Right lobe of liver (tissue), 6 donors: ENCODE measurements at regions not wholly inside any gene's neighbourhood (a gene's known extent, or its start where the extent isn't known, plus 50 kb on each side); places are given as distances from the start of the nearest gene placed in this dataset.

ENCODE experiments used
- ATAC-seq, 4 donors: fragments of 200-7000 bp; cut with Tn5 transposase; one replicate each; pipeline ENCODE4 v1.9.1; 2020; ENCODE audit warnings: mild to moderate bottlenecking in 4 of 4, moderate library complexity in 4 of 4
- DNase-seq, 3 donors: peaks; one replicate each; pipeline ENCODE4 v3.0.0-alpha.2; 2020
- H3K27ac ChIP-seq, 3 donors: fragments of 200-600 bp; one replicate each; pipeline ENCODE4 v1.8.0; 2022
- H3K27me3 ChIP-seq, 2 donors: fragments of 200-600 bp; one replicate each; pipeline ENCODE4 v1.8.0; 2022
- H3K36me3 ChIP-seq, 4 donors: fragments of 200-600 bp; sonication (generic) in 1 of 4; one replicate each; pipeline versions ENCODE4 v1.5.1 to v1.8.0; 2017 to 2022; ENCODE audit warnings: control low read depth in 1 of 4
- H3K4me1 ChIP-seq, 4 donors: fragments of 200-600 bp; sonication (generic) in 1 of 4; one replicate each; pipeline versions ENCODE4 v1.5.1 to v1.8.0; 2017 to 2022; ENCODE audit warnings: control low read depth in 1 of 4
- H3K4me3 ChIP-seq, 3 donors: fragments of 200-600 bp; one replicate each; pipeline ENCODE4 v1.8.0; 2022
- H3K9me3 ChIP-seq, 4 donors: fragments of 200-600 bp; sonication (generic) in 1 of 4; one replicate each; pipeline versions ENCODE4 v1.5.1 to v1.8.0; 2017 to 2022; ENCODE audit warnings: control low read depth in 1 of 4
- POLR2A ChIP-seq: fragments of 450-650 bp; IDR thresholded peaks from one replicate; pipeline ENCODE4 v1.6.1; 2017; ENCODE audit warnings: antibody characterized with exemption, mild to moderate bottlenecking
- WGBS: methylation state at CpG from one replicate; pipeline ENCODE4 v1.1.6; 2018; ENCODE audit warnings: low coverage, low lambda C conversion rate; ENCODE audit not compliant: insufficient coverage; ENCODE audit errors: missing lambda C conversion rate; 5-methylcytosine and 5-hydroxymethylcytosine counted together
- intact Hi-C, 2 donors: fragments of 100-400 bp; cut with DNase I; formaldehyde crosslinking; loops; one replicate each; pipeline versions ENCODE4 v1.11.2 to v1.14.1; 2022
- TF ChIP-seq, protein P1 (sequence below), 4 donors: fragments of 200-600 bp in 3 of 4; fragments of 450-650 bp in 1 of 4; IDR thresholded peaks; one replicate each; pipeline versions ENCODE4 v1.5.1 to v1.8.0; 2016 to 2022; ENCODE audit warnings: antibody characterized with exemption in 4 of 4, mild to moderate bottlenecking in 2 of 4
- donor health status: DM: no; HTN: yes; CAD: no.
- donor health status: DM: no; HTN: no; CAD: no.
- donor health status: DM: no; HTN: no; CAD: no.
- donor health status: DM: no; HTN: yes; CAD: no.
- donor health status: DM: no; HTN: yes; CAD: no.

DNA sequence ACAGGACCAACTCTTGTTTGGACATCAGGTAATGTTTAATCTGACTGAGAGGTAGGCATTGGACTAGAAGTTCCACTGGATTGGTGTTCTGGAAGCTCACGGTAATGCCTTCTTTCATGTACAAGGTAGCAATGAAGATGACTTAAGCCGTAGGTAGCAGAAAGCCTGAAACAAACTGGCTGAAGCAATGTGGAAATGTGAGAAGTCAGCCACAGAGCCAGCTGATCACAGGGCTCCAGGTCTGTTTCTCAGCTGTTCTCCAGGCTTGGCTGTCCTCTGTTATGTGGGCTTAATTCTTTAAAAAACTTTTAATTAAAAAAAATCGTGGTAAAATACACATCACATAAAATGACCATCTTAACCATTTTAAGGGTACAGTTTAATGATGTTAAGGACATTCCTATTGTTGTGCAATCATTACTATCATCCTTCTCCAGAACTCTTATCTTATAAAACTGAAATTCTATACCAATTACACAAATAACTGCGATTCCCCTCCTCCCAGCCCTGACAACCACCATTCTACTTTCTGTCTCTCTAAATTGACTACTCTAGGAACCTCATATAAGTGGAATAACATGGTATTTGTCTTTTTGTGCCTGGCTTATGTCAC, 101.4 kb upstream of the ZNF32 start:
- 41% methylated on average over 4 of the region's 4 CpGs for WGBS
- H3K36me3 ChIP-seq = no peaks in the 10 kb centered on the region
- ATAC-seq (no peak), DNase-seq (no peak)
- H3K4me3 ChIP-seq = no peak overlapping the region
- no peak overlapping the region for H3K27ac ChIP-seq
- TF ChIP-seq, protein P1, sequence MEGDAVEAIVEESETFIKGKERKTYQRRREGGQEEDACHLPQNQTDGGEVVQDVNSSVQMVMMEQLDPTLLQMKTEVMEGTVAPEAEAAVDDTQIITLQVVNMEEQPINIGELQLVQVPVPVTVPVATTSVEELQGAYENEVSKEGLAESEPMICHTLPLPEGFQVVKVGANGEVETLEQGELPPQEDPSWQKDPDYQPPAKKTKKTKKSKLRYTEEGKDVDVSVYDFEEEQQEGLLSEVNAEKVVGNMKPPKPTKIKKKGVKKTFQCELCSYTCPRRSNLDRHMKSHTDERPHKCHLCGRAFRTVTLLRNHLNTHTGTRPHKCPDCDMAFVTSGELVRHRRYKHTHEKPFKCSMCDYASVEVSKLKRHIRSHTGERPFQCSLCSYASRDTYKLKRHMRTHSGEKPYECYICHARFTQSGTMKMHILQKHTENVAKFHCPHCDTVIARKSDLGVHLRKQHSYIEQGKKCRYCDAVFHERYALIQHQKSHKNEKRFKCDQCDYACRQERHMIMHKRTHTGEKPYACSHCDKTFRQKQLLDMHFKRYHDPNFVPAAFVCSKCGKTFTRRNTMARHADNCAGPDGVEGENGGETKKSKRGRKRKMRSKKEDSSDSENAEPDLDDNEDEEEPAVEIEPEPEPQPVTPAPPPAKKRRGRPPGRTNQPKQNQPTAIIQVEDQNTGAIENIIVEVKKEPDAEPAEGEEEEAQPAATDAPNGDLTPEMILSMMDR (IDR thresholded peaks at IDR 0.05) = no peak
- intact Hi-C loops = no loop called here
- no peaks in the 10 kb centered on the region for H3K4me1 ChIP-seq
- no peaks in the 10 kb centered on the region for H3K27me3 ChIP-seq
- no peaks in the 10 kb centered on the region for H3K9me3 ChIP-seq

GRCh38 chr10:43749145-43749576, 100.5 kb upstream of the ZNF32 start:
- 67% methylated on average over 13 of the region's 13 CpGs for WGBS

DNA sequence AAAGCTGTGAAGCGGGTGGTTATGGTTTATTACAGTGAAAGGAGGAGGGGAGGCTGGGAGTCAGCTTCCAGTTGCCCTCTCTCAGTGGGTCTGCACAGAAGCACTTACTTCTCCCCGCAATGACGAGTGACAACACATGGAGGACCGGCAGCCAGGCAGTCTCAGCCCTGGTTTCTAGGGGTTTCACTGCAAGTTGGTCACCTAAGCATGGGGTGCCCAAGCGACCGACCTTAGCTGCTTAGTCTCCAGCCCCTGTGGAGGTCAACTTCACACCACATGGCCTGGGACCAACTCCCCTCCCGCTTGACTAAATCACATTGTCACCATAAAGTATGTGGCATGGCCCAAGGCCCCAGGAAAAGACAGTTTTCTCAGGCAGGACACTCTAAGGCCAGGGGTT, 99.9 kb upstream of the ZNF32 start:
- intact Hi-C loops = no loop called here
- H3K27ac ChIP-seq = no peak overlapping the region
- H3K4me1 ChIP-seq = no peaks in the 10 kb centered on the region
- no peak overlapping the region for H3K4me3 ChIP-seq
- 68% methylated on average over 3 of the region's 7 CpGs for WGBS
- TF ChIP-seq POLR2A = no peak
- TF ChIP-seq, protein P1 (IDR thresholded peaks at IDR 0.05) = no peak
- ATAC-seq = no peak
- no peaks in the 10 kb centered on the region for H3K9me3 ChIP-seq
- no peak for DNase-seq
- no peaks in the 10 kb centered on the region for H3K27me3 ChIP-seq
- no peaks in the 10 kb centered on the region for H3K36me3 ChIP-seq

More at GRCh38 chr10:43749145-43749576, 100.5 kb upstream of the ZNF32 start:
- Histone ChIP-seq H3K36me3 (no peaks in the 10 kb centered on the region), H3K27me3 (no peaks in the 10 kb centered on the region), H3K4me1 (no peaks in the 10 kb centered on the region), H3K9me3 (no peaks in the 10 kb centered on the region), H3K27ac (no peak overlapping the region), H3K4me3 (no peak overlapping the region)
- intact Hi-C loops = no loop called here
- ATAC-seq (no peak), DNase-seq (no peak)
- TF ChIP-seq, protein P1 (IDR thresholded peaks at IDR 0.05) = no peak
- no peak for TF ChIP-seq POLR2A

GRCh38 chr10:43746906-43747305, 98.2 kb upstream of the ZNF32 start:
- WGBS = 67% methylated on average over 1 of the region's 1 CpG
- DNase-seq = no peak
- ATAC-seq = no peak
- Histone ChIP-seq H3K4me1 (no peaks in the 10 kb centered on the region), H3K27me3 (no peaks in the 10 kb centered on the region), H3K27ac (no peak overlapping the region), H3K4me3 (no peak overlapping the region), H3K9me3 (no peaks in the 10 kb centered on the region), H3K36me3 (no peaks in the 10 kb centered on the region)
- intact Hi-C loops = no loop called here
- TF ChIP-seq, protein P1 (IDR thresholded peaks at IDR 0.05) = no peak
- TF ChIP-seq POLR2A = no peak

GRCh38 chr10:43739161-43739560, 90.5 kb upstream of the ZNF32 start:
- no peaks in the 10 kb centered on the region for H3K27me3 ChIP-seq
- TF ChIP-seq, protein P1 (IDR thresholded peaks at IDR 0.05) = no peak
- TF ChIP-seq POLR2A = no peak
- ATAC-seq = no peak
- DNase-seq = no peak
- H3K4me3 ChIP-seq = no peak overlapping the region
- no peak overlapping the region for H3K27ac ChIP-seq
- intact Hi-C loops = no loop called here
- 91% methylated on average over 1 of the region's 1 CpG for WGBS
- no peaks in the 10 kb centered on the region for H3K9me3 ChIP-seq
- no peaks in the 10 kb centered on the region for H3K4me1 ChIP-seq
- H3K36me3 ChIP-seq = no peaks in the 10 kb centered on the region
